ENCODE measurements at regions not wholly inside any gene's neighbourhood (a gene's known extent, or its start where the extent isn't known, plus 50 kb on each side); places are given as distances from the start of the nearest gene placed in this dataset.

DNA sequence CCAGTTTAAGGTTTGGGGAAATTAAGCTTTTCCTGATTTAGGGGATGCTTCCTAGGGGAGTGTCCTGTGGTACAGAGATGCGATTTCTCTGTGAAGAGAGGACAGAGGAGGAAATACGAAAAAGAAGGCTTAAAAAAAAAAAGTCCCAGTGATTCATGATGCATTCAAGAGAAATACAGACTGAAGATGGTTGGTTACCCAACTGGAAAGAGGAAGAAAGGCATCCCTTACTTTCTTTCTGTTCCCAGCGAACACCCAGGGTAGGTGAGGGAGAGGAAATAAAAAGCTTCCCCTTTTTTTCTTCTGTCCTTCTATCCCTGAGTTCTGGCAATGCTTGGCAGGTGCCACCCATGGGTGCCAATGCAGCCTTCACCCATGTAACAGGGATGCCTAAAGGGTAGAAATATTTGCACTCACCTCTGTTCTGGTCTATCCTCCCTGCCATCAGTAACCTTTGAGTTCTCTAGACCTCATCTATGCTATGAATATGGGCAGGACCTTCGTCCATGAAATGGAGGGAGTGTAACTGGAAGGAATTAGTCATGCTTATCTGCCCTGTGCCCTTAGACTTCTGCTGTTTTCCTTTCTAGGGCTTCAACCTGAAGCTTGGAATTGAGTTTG, 230.1 kb upstream of the GALNTL6 start:
- TF ChIP-seq, protein P1, sequence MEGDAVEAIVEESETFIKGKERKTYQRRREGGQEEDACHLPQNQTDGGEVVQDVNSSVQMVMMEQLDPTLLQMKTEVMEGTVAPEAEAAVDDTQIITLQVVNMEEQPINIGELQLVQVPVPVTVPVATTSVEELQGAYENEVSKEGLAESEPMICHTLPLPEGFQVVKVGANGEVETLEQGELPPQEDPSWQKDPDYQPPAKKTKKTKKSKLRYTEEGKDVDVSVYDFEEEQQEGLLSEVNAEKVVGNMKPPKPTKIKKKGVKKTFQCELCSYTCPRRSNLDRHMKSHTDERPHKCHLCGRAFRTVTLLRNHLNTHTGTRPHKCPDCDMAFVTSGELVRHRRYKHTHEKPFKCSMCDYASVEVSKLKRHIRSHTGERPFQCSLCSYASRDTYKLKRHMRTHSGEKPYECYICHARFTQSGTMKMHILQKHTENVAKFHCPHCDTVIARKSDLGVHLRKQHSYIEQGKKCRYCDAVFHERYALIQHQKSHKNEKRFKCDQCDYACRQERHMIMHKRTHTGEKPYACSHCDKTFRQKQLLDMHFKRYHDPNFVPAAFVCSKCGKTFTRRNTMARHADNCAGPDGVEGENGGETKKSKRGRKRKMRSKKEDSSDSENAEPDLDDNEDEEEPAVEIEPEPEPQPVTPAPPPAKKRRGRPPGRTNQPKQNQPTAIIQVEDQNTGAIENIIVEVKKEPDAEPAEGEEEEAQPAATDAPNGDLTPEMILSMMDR (IDR thresholded peaks at IDR 0.05), result no peak
- TF ChIP-seq POLR2A (IDR thresholded peaks at IDR 0.05), result no peak

All from testis (tissue), 2 donors.